ENCODE measurements at regions not wholly inside any gene's neighbourhood (a gene's known extent, or its start where the extent isn't known, plus 50 kb on each side); places are given as distances from the start of the nearest gene placed in this dataset.

DNA sequence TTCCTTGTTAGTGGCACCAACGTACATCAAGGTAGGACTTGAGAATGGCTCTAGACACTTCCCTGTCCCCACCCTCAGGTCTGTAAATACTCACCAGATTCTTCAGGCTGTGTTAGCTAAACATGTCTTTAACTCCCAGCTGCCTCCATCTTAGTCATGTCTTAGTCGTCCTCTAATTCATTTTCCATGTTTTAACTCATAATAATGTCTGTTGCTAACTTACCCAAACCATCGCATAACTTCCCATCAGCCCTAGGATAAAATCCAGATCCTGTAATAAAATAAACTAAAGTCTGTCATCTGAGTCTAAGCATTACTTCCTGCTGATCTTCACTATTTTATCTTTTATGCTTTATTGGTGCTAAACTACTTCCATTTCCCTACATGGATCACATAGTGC, 600.0 kb upstream of the CELF2 start:
- DNase-seq (no peak), ATAC-seq (ENCODE audit: low read depth in 2 of 2) (no peak)
- H3K27ac ChIP-seq (ENCODE audit: insufficient read depth, low read length, poor library complexity, severe bottlenecking) = no peak overlapping the region
- no peaks in the 10 kb centered on the region for H3K4me1 ChIP-seq (ENCODE audit: control insufficient read depth, insufficient read depth, low read length, poor library complexity, severe bottlenecking)
- H3K27me3 ChIP-seq (ENCODE audit: control insufficient read depth, insufficient read depth, low read length) = no peaks in the 10 kb centered on the region
- no peaks in the 10 kb centered on the region for H3K9me3 ChIP-seq (ENCODE audit: control insufficient read depth in 2 of 2, low read length in 2 of 2)
- H3K36me3 ChIP-seq (ENCODE audit: control insufficient read depth, insufficient read depth, low read length) = no peaks in the 10 kb centered on the region
- no peak overlapping the region for H3K4me3 Mint-ChIP-seq
- no peak overlapping the region for H3K4me3 ChIP-seq (ENCODE audit: low read depth, low read length)
- H3K4me1 Mint-ChIP-seq = peaks cover 0 to 10% (median 9%) of the 10 kb centered on the region in 4 donors
- no peaks in the 10 kb centered on the region for H3K36me3 Mint-ChIP-seq
- H3K27ac Mint-ChIP-seq = peak overlapping the region; percentile 4 to 12 (median 11)
- peaks cover 0 to 3% (median 0%) of the 10 kb centered on the region in 7 donors for H3K9me3 Mint-ChIP-seq
- peaks cover 4% of the 10 kb centered on the region for H3K27me3 Mint-ChIP-seq

DNA sequence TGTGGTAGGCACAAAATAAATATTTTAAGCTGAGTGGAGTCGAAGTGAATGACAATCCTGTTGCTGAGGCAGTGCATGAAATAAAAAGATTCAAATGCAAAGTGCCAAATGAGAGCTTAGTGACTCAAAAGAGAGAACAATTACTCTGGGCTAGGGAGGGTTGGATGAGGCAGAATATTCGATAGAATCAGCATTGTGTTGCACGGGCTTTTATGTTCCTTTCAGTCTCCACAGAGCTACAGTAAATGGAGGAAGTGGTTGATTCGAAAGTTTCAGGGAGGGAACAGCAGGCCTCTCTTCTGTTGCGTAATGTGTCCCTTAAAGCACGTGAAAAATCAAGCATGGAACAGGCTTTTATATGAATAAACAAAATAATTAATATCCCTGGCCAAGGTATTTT, 599.3 kb upstream of the CELF2 start:
- Histone ChIP-seq H3K27ac (ENCODE audit: insufficient read depth, low read length, poor library complexity, severe bottlenecking) (no peak overlapping the region), H3K36me3 (ENCODE audit: control insufficient read depth, insufficient read depth, low read length) (no peaks in the 10 kb centered on the region), H3K27me3 (ENCODE audit: control insufficient read depth, insufficient read depth, low read length) (no peaks in the 10 kb centered on the region), H3K4me1 (ENCODE audit: control insufficient read depth, insufficient read depth, low read length, poor library complexity, severe bottlenecking) (no peaks in the 10 kb centered on the region), H3K9me3 (ENCODE audit: control insufficient read depth in 2 of 2, low read length in 2 of 2) (no peaks in the 10 kb centered on the region), H3K4me3 (ENCODE audit: low read depth, low read length) (peak overlapping the region; percentile 6)
- Mint-ChIP-seq H3K27ac (peak overlapping the region in 2 of 3 donors; percentile 11 to 12), H3K4me1 (peaks cover 0 to 10% (median 9%) of the 10 kb centered on the region in 4 donors), H3K36me3 (no peaks in the 10 kb centered on the region), H3K9me3 (peaks cover 0 to 3% (median 0%) of the 10 kb centered on the region in 7 donors), H3K4me3 (no peak overlapping the region), H3K27me3 (peaks cover 4% of the 10 kb centered on the region)
- peak in 1 of 2 donors; percentile 60 for ATAC-seq (ENCODE audit: low read depth in 2 of 2)
- peak in 2 of 3 donors; percentile 10 to 48 for DNase-seq

DNA sequence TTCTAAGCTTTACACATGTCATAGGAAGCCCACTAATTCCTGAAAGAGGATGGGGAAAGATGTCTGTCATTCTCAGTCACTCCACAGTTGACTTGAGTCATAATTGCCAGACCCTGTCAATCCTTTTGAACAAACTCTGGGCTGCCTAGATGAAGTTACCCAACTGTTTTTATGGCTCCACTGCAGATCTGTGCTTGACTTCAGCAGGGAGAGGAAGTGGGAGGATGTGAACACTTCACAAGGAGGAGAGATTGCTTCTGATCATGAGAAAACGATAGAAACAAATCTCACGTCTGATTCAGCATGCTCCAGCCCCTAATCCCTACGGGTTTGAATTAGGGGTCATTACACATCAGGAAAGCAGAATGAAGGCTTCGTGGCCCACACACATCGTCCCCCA, 596.6 kb upstream of the CELF2 start:
- Histone ChIP-seq H3K27me3 (ENCODE audit: control insufficient read depth, insufficient read depth, low read length) (no peaks in the 10 kb centered on the region), H3K4me1 (ENCODE audit: control insufficient read depth, insufficient read depth, low read length, poor library complexity, severe bottlenecking) (no peaks in the 10 kb centered on the region), H3K4me3 (ENCODE audit: low read depth, low read length) (no peak overlapping the region), H3K36me3 (ENCODE audit: control insufficient read depth, insufficient read depth, low read length) (no peaks in the 10 kb centered on the region), H3K27ac (ENCODE audit: insufficient read depth, low read length, poor library complexity, severe bottlenecking) (no peak overlapping the region), H3K9me3 (ENCODE audit: control insufficient read depth in 2 of 2, low read length in 2 of 2) (no peaks in the 10 kb centered on the region)
- H3K4me3 Mint-ChIP-seq = no peak overlapping the region
- no peak overlapping the region for H3K27ac Mint-ChIP-seq
- ATAC-seq (ENCODE audit: low read depth in 2 of 2) (no peak), DNase-seq (no peak)
- H3K9me3 Mint-ChIP-seq = peaks cover 0 to 5% (median 0%) of the 10 kb centered on the region in 7 donors
- peaks cover 0 to 10% (median 9%) of the 10 kb centered on the region in 4 donors for H3K4me1 Mint-ChIP-seq
- no peaks in the 10 kb centered on the region for H3K36me3 Mint-ChIP-seq
- no peaks in the 10 kb centered on the region for H3K27me3 Mint-ChIP-seq

DNA sequence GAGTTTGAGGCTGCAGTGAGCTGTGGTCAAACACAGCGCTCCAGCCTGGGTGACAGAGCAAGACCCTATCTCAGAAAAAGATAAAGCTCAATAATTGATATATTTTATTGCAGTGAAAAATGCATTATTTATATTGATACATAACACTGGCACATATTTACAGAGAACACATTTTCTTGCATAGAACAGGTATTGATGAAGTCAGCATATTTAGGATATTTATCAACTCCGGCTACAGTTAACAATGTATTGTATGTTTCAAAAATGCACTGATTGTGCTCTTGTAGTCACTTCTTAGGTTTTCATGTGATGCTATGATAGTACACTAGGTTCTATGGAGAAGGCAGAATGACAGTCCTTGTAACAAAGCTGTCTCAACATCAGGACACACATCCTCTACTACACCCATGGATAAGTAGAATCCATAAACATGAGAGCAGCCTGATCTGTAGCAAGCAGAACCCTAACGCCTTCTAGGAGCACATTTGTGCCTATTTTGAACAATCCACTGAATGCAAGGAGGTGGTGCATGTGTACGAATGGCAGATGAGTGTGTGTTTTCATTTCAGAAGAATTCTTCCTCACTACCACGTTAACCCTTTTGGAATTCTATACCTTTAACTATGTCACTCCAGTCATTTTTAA, 586.1 kb upstream of the CELF2 start:
- Mint-ChIP-seq H3K9me3 (peaks cover 0 to 10% (median 3%) of the 10 kb centered on the region in 7 donors), H3K4me3 (no peak overlapping the region), H3K4me1 (no peaks in the 10 kb centered on the region), H3K27ac (no peak overlapping the region), H3K36me3 (no peaks in the 10 kb centered on the region), H3K27me3 (no peaks in the 10 kb centered on the region)
- H3K4me3 ChIP-seq (ENCODE audit: low read depth, low read length) = no peak overlapping the region
- H3K4me1 ChIP-seq (ENCODE audit: control insufficient read depth, insufficient read depth, low read length, poor library complexity, severe bottlenecking) = no peaks in the 10 kb centered on the region
- no peak for DNase-seq
- H3K36me3 ChIP-seq (ENCODE audit: control insufficient read depth, insufficient read depth, low read length) = no peaks in the 10 kb centered on the region
- H3K27me3 ChIP-seq (ENCODE audit: control insufficient read depth, insufficient read depth, low read length) = peaks cover 2% of the 10 kb centered on the region
- peaks cover 0 to 1% of the 10 kb centered on the region in 2 experiments for H3K9me3 ChIP-seq (ENCODE audit: control insufficient read depth in 2 of 2, low read length in 2 of 2)
- no peak overlapping the region for H3K27ac ChIP-seq (ENCODE audit: insufficient read depth, low read length, poor library complexity, severe bottlenecking)
- ATAC-seq (ENCODE audit: low read depth in 2 of 2) = no peak

DNA sequence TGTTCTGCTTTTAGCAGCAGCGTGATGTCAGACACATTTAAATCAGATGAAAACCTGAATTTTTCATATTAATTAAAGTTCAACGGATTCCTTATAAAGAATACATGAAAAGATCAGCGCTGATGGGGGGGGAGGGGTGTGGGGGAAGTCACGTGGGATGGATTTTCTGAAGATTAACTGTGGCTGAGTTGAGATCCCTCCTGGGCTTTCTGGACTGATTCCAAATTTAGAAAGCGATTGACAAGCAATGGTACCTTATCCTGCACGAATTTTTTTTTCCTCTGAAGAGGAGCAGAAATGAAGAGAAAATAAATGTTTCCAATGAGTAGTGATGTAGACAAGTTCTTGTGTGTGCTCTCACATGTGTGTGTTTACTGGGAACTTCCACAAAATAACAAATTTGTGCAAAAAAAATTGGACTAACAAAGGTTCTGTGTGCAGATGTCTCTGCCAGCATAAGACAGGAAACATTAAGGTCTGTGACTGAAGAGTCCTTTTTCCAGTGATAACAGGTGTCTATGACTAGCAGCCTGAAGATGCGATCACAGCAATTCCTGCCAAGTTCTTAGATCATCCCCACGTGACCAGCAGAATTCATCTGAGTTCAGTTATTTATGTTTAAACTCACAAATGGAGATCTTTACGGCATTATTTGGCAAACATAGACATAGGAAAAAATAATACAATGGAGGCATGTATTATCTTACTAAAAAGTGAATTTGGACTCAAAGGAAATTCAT, 585.2 kb upstream of the CELF2 start:
- Histone ChIP-seq H3K9me3 (ENCODE audit: control insufficient read depth in 2 of 2, low read length in 2 of 2) (peaks cover 0 to 1% of the 10 kb centered on the region in 2 experiments), H3K27ac (ENCODE audit: insufficient read depth, low read length, poor library complexity, severe bottlenecking) (no peak overlapping the region), H3K4me1 (ENCODE audit: control insufficient read depth, insufficient read depth, low read length, poor library complexity, severe bottlenecking) (no peaks in the 10 kb centered on the region), H3K4me3 (ENCODE audit: low read depth, low read length) (no peak overlapping the region), H3K27me3 (ENCODE audit: control insufficient read depth, insufficient read depth, low read length) (peaks cover 2% of the 10 kb centered on the region), H3K36me3 (ENCODE audit: control insufficient read depth, insufficient read depth, low read length) (no peaks in the 10 kb centered on the region)
- no peak overlapping the region for H3K27ac Mint-ChIP-seq
- H3K9me3 Mint-ChIP-seq = peaks cover 0 to 10% (median 3%) of the 10 kb centered on the region in 7 donors
- H3K27me3 Mint-ChIP-seq = no peaks in the 10 kb centered on the region
- no peak overlapping the region for H3K4me3 Mint-ChIP-seq
- no peaks in the 10 kb centered on the region for H3K36me3 Mint-ChIP-seq
- no peaks in the 10 kb centered on the region for H3K4me1 Mint-ChIP-seq
- no peak for DNase-seq
- ATAC-seq (ENCODE audit: low read depth in 2 of 2) = no peak

DNA sequence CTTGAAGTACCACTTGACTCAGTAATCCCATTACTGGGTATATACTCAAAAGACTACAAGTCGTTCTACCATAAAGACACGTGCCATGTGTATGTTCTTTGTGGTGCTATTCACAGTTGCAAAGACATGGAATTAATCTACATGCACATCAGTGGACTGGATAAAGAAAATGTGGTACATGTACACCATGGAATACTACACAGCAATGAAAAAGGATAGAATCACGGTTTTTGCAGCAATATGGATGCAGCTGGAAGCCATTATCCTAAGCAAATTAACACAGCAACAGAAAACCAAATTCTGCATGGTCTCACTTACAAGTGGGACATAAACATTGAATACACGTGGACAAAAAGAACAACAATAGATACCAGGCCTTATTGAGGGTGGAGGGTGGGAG, 583.4 kb upstream of the CELF2 start:
- H3K9me3 Mint-ChIP-seq = peaks cover 0 to 10% (median 4%) of the 10 kb centered on the region in 7 donors
- Histone ChIP-seq H3K4me1 (ENCODE audit: control insufficient read depth, insufficient read depth, low read length, poor library complexity, severe bottlenecking) (no peaks in the 10 kb centered on the region), H3K27ac (ENCODE audit: insufficient read depth, low read length, poor library complexity, severe bottlenecking) (no peak overlapping the region), H3K36me3 (ENCODE audit: control insufficient read depth, insufficient read depth, low read length) (no peaks in the 10 kb centered on the region), H3K9me3 (ENCODE audit: control insufficient read depth in 2 of 2, low read length in 2 of 2) (peaks cover 0 to 1% of the 10 kb centered on the region in 2 experiments), H3K27me3 (ENCODE audit: control insufficient read depth, insufficient read depth, low read length) (peaks cover 2% of the 10 kb centered on the region), H3K4me3 (ENCODE audit: low read depth, low read length) (no peak overlapping the region)
- ATAC-seq (ENCODE audit: low read depth in 2 of 2) (no peak), DNase-seq (no peak)
- H3K27me3 Mint-ChIP-seq = no peaks in the 10 kb centered on the region
- H3K27ac Mint-ChIP-seq = no peak overlapping the region
- H3K4me1 Mint-ChIP-seq = no peaks in the 10 kb centered on the region
- H3K36me3 Mint-ChIP-seq = no peaks in the 10 kb centered on the region
- H3K4me3 Mint-ChIP-seq = no peak overlapping the region

DNA sequence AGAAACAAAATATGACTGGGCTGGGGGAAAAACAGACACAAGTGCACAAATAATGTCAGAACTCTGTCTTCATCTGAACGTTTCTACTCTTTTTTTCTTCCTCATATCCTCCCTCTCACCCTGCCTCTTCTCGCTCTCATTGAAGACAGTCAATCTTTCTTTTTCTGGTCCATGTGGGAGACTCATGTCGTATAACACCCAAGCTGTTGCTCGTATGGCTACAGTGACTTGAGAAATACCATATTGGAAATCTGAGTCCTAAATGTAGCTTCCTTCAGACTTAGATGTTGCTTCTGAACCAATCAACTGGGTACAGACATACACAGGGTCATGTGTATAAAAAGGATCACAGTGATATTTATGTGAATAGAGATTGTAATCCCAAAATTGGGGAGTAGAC, 579.8 kb upstream of the CELF2 start:
- Mint-ChIP-seq H3K27ac (no peak overlapping the region), H3K4me1 (no peaks in the 10 kb centered on the region), H3K27me3 (no peaks in the 10 kb centered on the region), H3K4me3 (no peak overlapping the region), H3K36me3 (no peaks in the 10 kb centered on the region), H3K9me3 (peaks cover 0 to 10% (median 4%) of the 10 kb centered on the region in 7 donors)
- ATAC-seq (ENCODE audit: low read depth in 2 of 2) (no peak), DNase-seq (no peak)
- Histone ChIP-seq H3K4me3 (ENCODE audit: low read depth, low read length) (no peak overlapping the region), H3K36me3 (ENCODE audit: control insufficient read depth, insufficient read depth, low read length) (no peaks in the 10 kb centered on the region), H3K27me3 (ENCODE audit: control insufficient read depth, insufficient read depth, low read length) (no peaks in the 10 kb centered on the region), H3K9me3 (ENCODE audit: control insufficient read depth in 2 of 2, low read length in 2 of 2) (peaks cover 0 to 1% of the 10 kb centered on the region in 2 experiments), H3K4me1 (ENCODE audit: control insufficient read depth, insufficient read depth, low read length, poor library complexity, severe bottlenecking) (no peaks in the 10 kb centered on the region), H3K27ac (ENCODE audit: insufficient read depth, low read length, poor library complexity, severe bottlenecking) (no peak overlapping the region)
